RWPE1 (cell line): ENCODE measurements at regions not wholly inside any gene's neighbourhood (a gene's known extent, or its start where the extent isn't known, plus 50 kb on each side); places are given as distances from the start of the nearest gene placed in this dataset.

Source experiments
- CTCF ChIA-PET: fragments of 350-600 bp; sonication (Branson Sonifier 250); formaldehyde crosslinking; extraction: SDS; loops from one replicate; lab custom pipeline; 2021; lab: Yijun Ruan, JAX
- POLR2A ChIA-PET: fragments of 400-600 bp; formaldehyde crosslinking; extraction: SDS; loops from one replicate; lab custom pipeline; 2020; ENCODE audit warnings: antibody characterized with exemption; ENCODE audit not compliant: low non-redundant PET; lab: Yijun Ruan, JAX
- DNase-seq: peaks from one replicate; pipeline ENCODE4 v3.0.0; 2012; ENCODE audit warnings: low spot score
- H3K27ac ChIP-seq: fragments of 450-650 bp; 2 replicates; pipeline ENCODE4 v1.5.1; 2017
- CTCF ChIP-seq: fragments of 450-650 bp; conservative IDR thresholded peaks from 2 replicates; pipeline ENCODE4 v1.5.1; 2017; ENCODE audit warnings: low read depth, mild to moderate bottlenecking

- no peak for DNase-seq
- POLR2A ChIA-PET: no interaction called here
- TF ChIP-seq CTCF: no peak
- H3K27ac ChIP-seq: no peak overlapping the region
- CTCF ChIA-PET: interaction anchor here (0.6 kb wide), 2 partner anchors 9 to 18 kb away, joined by 3 to 4 read pairs; no protein-coding TSS in a partner anchor
Measured at GRCh38 chr2:105609746-105610402, 134.8 kb upstream of the NCK2 start.

GRCh38 chr2:105607920-105608504 is 136.7 kb upstream of the NCK2 start:
- ChIA-PET POLR2A (no interaction called here), CTCF (interaction anchor here (0.6 kb wide), 3 partner anchors 115 to 935 kb away, joined by 3 to 4 read pairs (median 4); no protein-coding TSS in a partner anchor)
- DNase-seq: no peak
- no peak overlapping the region for H3K27ac ChIP-seq
- no peak for TF ChIP-seq CTCF

GRCh38 chr2:105606081-105606480 is 138.6 kb upstream of the NCK2 start:
- no peak overlapping the region for H3K27ac ChIP-seq
- TF ChIP-seq CTCF: no peak
- CTCF ChIA-PET: no interaction called here
- DNase-seq: no peak
- POLR2A ChIA-PET: no interaction called here

- no peak for DNase-seq
- TF ChIP-seq CTCF: no peak
- ChIA-PET POLR2A (no interaction called here), CTCF (interaction anchor here (0.6 kb wide), 1 partner anchor 9 kb away, joined by 5 read pairs; no protein-coding TSS in a partner anchor)
- no peak overlapping the region for H3K27ac ChIP-seq
Measured at GRCh38 chr2:105604938-105605337, 139.8 kb upstream of the NCK2 start.

GRCh38 chr2:105600949-105601794 is 143.5 kb upstream of the NCK2 start:
- TF ChIP-seq CTCF: no peak
- CTCF ChIA-PET: interaction anchor here (0.6 kb wide), 1 partner anchor 8 kb away, joined by 3 read pairs; no protein-coding TSS in a partner anchor
- POLR2A ChIA-PET: no interaction called here
- no peak overlapping the region for H3K27ac ChIP-seq
- no peak for DNase-seq

GRCh38 chr2:105600602-105600948 is 144.1 kb upstream of the NCK2 start:
- CTCF ChIA-PET: no interaction called here
- POLR2A ChIA-PET: no interaction called here
- no peak overlapping the region for H3K27ac ChIP-seq
- no peak for DNase-seq
- no peak for TF ChIP-seq CTCF
